HEK293 (cell line): ENCODE measurements at regions not wholly inside any gene's neighbourhood (a gene's known extent, or its start where the extent isn't known, plus 50 kb on each side); places are given as distances from the start of the nearest gene placed in this dataset.

ENCODE experiments used
- CTCF ChIA-PET: fragments of 350-600 bp; formaldehyde crosslinking; extraction: SDS; loops from one replicate; lab custom pipeline; 2021; ENCODE audit warnings: antibody characterized with exemption; lab: Yijun Ruan, JAX
- POLR2A ChIA-PET: fragments of 300-600 bp; formaldehyde crosslinking; extraction: SDS; loops from one replicate; lab custom pipeline; 2020; ENCODE audit warnings: antibody characterized with exemption, inconsistent platforms; lab: Yijun Ruan, JAX
- H3K27ac ChIP-seq: fragments of 200-500 bp; sonication (Bioruptor generic); 2 replicates; pipeline ENCODE4 v1.5.1; 2014; ENCODE audit warnings: low read depth, low read length, control low read depth, inconsistent platforms; ENCODE audit errors: extremely low read depth
- H3K36me3 ChIP-seq, 2 experiments: fragments of 200-500 bp in 1 of 2; sonication (Bioruptor generic) in 1 of 2; 1 replicate in 1 of 2; 2 replicates in 1 of 2; pipeline ENCODE4 v1.5.1; 2014 to 2017; ENCODE audit warnings: inconsistent platforms in 2 of 2, low read length in 2 of 2; ENCODE audit not compliant: control insufficient read depth in 2 of 2, insufficient read depth in 1 of 2
- H3K4me1 ChIP-seq: fragments of 200-500 bp; sonication (Bioruptor generic); 2 replicates; pipeline ENCODE4 v1.5.1; 2014; ENCODE audit warnings: mild to moderate bottlenecking, low read length, inconsistent platforms; ENCODE audit not compliant: control insufficient read depth, insufficient read depth
- H3K4me3 ChIP-seq: 2 replicates; pipeline ENCODE4 v1.5.1; 2011; ENCODE audit warnings: low read depth, mild to moderate bottlenecking, control low read depth, low read length, moderate library complexity
- H3K9me3 ChIP-seq: fragments of 200-500 bp; sonication (Bioruptor generic); 2 replicates; pipeline ENCODE4 v1.5.1; 2014; ENCODE audit warnings: low read depth, low read length, inconsistent platforms; ENCODE audit not compliant: control insufficient read depth, insufficient read depth
- IKZF3 ChIP-seq: fragments of 450-650 bp; IDR thresholded peaks from 2 replicates; pipeline ENCODE4 v1.5.0; 2018; ENCODE audit warnings: missing biosample characterization, mild to moderate bottlenecking, missing genetic modification characterization, moderate library complexity
- OSR2 ChIP-seq: fragments of 450-650 bp; formaldehyde crosslinking; IDR thresholded peaks from 2 replicates; pipeline ENCODE4 v1.5.1; 2016; ENCODE audit warnings: missing biosample characterization, missing genetic modification characterization
- PRDM10 ChIP-seq: fragments of 450-650 bp; formaldehyde crosslinking; IDR thresholded peaks from 2 replicates; pipeline ENCODE4 v1.5.1; 2016; ENCODE audit warnings: missing biosample characterization, missing genetic modification characterization
- SALL2 ChIP-seq: fragments of 450-650 bp; formaldehyde crosslinking; IDR thresholded peaks from 2 replicates; pipeline ENCODE4 v1.5.0; 2017; ENCODE audit warnings: missing biosample characterization, mild to moderate bottlenecking, missing genetic modification characterization, borderline replicate concordance
- TRIM28 ChIP-seq: IDR thresholded peaks from 2 replicates; pipeline ENCODE4 v1.6.1; 2011; ENCODE audit warnings: low read length, control low read depth, borderline replicate concordance
- ZBTB10 ChIP-seq: fragments of 450-650 bp; formaldehyde crosslinking; IDR thresholded peaks from 2 replicates; pipeline ENCODE4 v1.5.1; 2016; ENCODE audit warnings: missing biosample characterization, missing genetic modification characterization
- ZBTB11 ChIP-seq: fragments of 450-650 bp; formaldehyde crosslinking; conservative IDR thresholded peaks from 2 replicates; pipeline ENCODE4 v1.5.1; 2016; ENCODE audit warnings: low read depth, missing biosample characterization, missing genetic modification characterization
- ZBTB17 ChIP-seq: fragments of 450-650 bp; formaldehyde crosslinking; IDR thresholded peaks from 2 replicates; pipeline ENCODE4 v1.5.1; 2016; ENCODE audit warnings: missing biosample characterization, missing genetic modification characterization
- ZFP37 ChIP-seq: fragments of 450-650 bp; formaldehyde crosslinking; IDR thresholded peaks from 2 replicates; pipeline ENCODE4 v1.5.1; 2016; ENCODE audit warnings: missing biosample characterization, missing genetic modification characterization
- ZNF132 ChIP-seq: fragments of 450-650 bp; formaldehyde crosslinking; IDR thresholded peaks from 2 replicates; pipeline ENCODE4 v1.5.1; 2017; ENCODE audit warnings: missing biosample characterization, missing genetic modification characterization, borderline replicate concordance
- ZNF211 ChIP-seq: fragments of 450-650 bp; formaldehyde crosslinking; IDR thresholded peaks from 2 replicates; pipeline ENCODE4 v1.5.1; 2016; ENCODE audit warnings: low read depth, missing biosample characterization, missing genetic modification characterization
- ZNF324 ChIP-seq: fragments of 450-650 bp; formaldehyde crosslinking; IDR thresholded peaks from 2 replicates; pipeline ENCODE4 v1.5.1; 2016; ENCODE audit warnings: missing biosample characterization, missing genetic modification characterization
- ZNF335 ChIP-seq: fragments of 450-650 bp; formaldehyde crosslinking; conservative IDR thresholded peaks from 2 replicates; pipeline ENCODE4 v1.5.1; 2016; ENCODE audit warnings: missing biosample characterization, missing genetic modification characterization
- ZNF433 ChIP-seq: fragments of 450-650 bp; formaldehyde crosslinking; IDR thresholded peaks from 2 replicates; pipeline ENCODE4 v1.5.1; 2016; ENCODE audit warnings: missing biosample characterization, missing genetic modification characterization, low read depth
- ZNF549 ChIP-seq: fragments of 450-650 bp; IDR thresholded peaks from 2 replicates; pipeline ENCODE4 v1.5.1; 2018; ENCODE audit warnings: missing biosample characterization, missing genetic modification characterization, mild to moderate bottlenecking, inconsistent platforms, moderate library complexity
- ZNF561 ChIP-seq: fragments of 450-650 bp; IDR thresholded peaks from 2 replicates; pipeline ENCODE4 v1.5.1; 2018; ENCODE audit warnings: missing biosample characterization, missing genetic modification characterization, borderline replicate concordance
- ZNF747 ChIP-seq: fragments of 450-650 bp; formaldehyde crosslinking; IDR thresholded peaks from 2 replicates; pipeline ENCODE4 v1.5.1; 2016; ENCODE audit warnings: missing biosample characterization, missing genetic modification characterization
- ZNF76 ChIP-seq: fragments of 450-650 bp; formaldehyde crosslinking; IDR thresholded peaks from 2 replicates; pipeline ENCODE4; 2016; ENCODE audit warnings: low read depth, missing biosample characterization, missing genetic modification characterization, borderline replicate concordance
- ZNF768 ChIP-seq: fragments of 450-650 bp; formaldehyde crosslinking; IDR thresholded peaks from 2 replicates; pipeline ENCODE4 v1.5.1; 2018; ENCODE audit warnings: missing biosample characterization, mild to moderate bottlenecking, missing genetic modification characterization
- ZSCAN23 ChIP-seq: fragments of 450-650 bp; formaldehyde crosslinking; IDR thresholded peaks from 2 replicates; pipeline ENCODE4 v1.5.1; 2016; ENCODE audit warnings: missing biosample characterization, missing genetic modification characterization
- ZXDB ChIP-seq: fragments of 450-650 bp; formaldehyde crosslinking; IDR thresholded peaks from 2 replicates; pipeline ENCODE4 v1.5.1; 2016; ENCODE audit warnings: missing biosample characterization, missing genetic modification characterization
- TF ChIP-seq, protein P1 (sequence below): fragments of 450-650 bp; formaldehyde crosslinking; IDR thresholded peaks from 2 replicates; pipeline ENCODE4 v1.5.1; 2016; ENCODE audit warnings: missing biosample characterization, missing genetic modification characterization

GRCh38 chr12:105967038-105967776, 171.5 kb downstream of the NUAK1 start:
- H3K9me3 ChIP-seq: no peaks in the 10 kb centered on the region
- no peaks in the 10 kb centered on the region for H3K36me3 ChIP-seq
- H3K4me3 ChIP-seq: no peak overlapping the region
- CTCF ChIA-PET: no interaction called here
- no peak for TF ChIP-seq OSR2
- no peak for TF ChIP-seq TRIM28
- TF ChIP-seq ZNF549: no peak
- TF ChIP-seq PRDM10 (tag by site-specific recombination): no peak
- no peak for TF ChIP-seq ZFP37 (tag by site-specific recombination)
- TF ChIP-seq, protein P1, sequence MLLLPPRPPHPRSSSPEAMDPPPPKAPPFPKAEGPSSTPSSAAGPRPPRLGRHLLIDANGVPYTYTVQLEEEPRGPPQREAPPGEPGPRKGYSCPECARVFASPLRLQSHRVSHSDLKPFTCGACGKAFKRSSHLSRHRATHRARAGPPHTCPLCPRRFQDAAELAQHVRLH (tag by site-specific recombination): no peak
- no peak for TF ChIP-seq ZBTB17
- TF ChIP-seq ZNF335 (tag by site-specific recombination): no peak
- H3K27ac ChIP-seq: no peak overlapping the region
- POLR2A ChIA-PET: no interaction called here
- H3K4me1 ChIP-seq: no peaks in the 10 kb centered on the region

DNA sequence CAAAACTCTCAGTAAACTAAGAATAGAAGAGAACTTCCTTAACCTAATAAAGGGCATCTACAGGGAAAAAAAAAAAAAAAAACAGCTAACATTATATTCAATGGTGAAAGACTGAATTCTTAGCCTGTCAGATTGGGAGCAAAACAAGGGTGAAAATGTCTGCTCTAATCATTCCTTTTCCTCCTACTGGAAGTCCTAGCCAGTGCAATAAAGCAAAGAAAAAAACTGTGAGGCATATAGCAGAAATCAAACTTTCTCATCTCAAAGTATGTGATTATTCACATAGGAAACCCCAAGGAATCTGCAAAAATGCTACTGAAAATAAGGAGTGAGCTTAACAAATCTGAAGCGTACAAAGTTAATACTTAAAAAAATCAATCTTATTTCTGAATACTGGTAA, 170.7 kb downstream of the NUAK1 start:
- Histone ChIP-seq H3K27ac (no peak overlapping the region), H3K9me3 (no peaks in the 10 kb centered on the region), H3K4me3 (no peak overlapping the region), H3K4me1 (no peaks in the 10 kb centered on the region), H3K36me3 (no peaks in the 10 kb centered on the region)
- ChIA-PET CTCF (interaction anchor here (0.6 to 0.7 kb wide), 2 partner anchors 32 to 989 kb away, joined by 3 read pairs; no protein-coding TSS in a partner anchor), POLR2A (no interaction called here)
- TF ChIP-seq ZNF211 (tag by site-specific recombination) (no peak), ZXDB (tag by site-specific recombination) (no peak), ZSCAN23 (tag by site-specific recombination) (no peak), ZBTB10 (tag by site-specific recombination) (no peak), SALL2 (tag by site-specific recombination) (no peak)

- no peaks in the 10 kb centered on the region for H3K9me3 ChIP-seq
- H3K27ac ChIP-seq: no peak overlapping the region
- ChIA-PET CTCF (no interaction called here), POLR2A (no interaction called here)
- no peak overlapping the region for H3K4me3 ChIP-seq
- H3K4me1 ChIP-seq: no peaks in the 10 kb centered on the region
- no peaks in the 10 kb centered on the region for H3K36me3 ChIP-seq
- TF ChIP-seq IKZF3 (no peak), ZNF76 (tag by site-specific recombination) (no peak), ZNF561 (tag by site-specific recombination) (no peak), ZNF747 (tag by site-specific recombination) (no peak), ZNF132 (tag by site-specific recombination) (no peak), ZFP37 (tag by site-specific recombination) (no peak), ZNF433 (tag by site-specific recombination) (no peak), ZNF768 (no peak), ZBTB11 (tag by site-specific recombination) (no peak), ZNF324 (no peak)
Observed at GRCh38 chr12:105970885-105971284, 167.9 kb downstream of the NUAK1 start.
